GM10266 (cell line): ENCODE measurements at regions not wholly inside any gene's neighbourhood (a gene's known extent, or its start where the extent isn't known, plus 50 kb on each side); places are given as distances from the start of the nearest gene placed in this dataset.
A peak's percentile ranks its signal among the peaks of the same experiment; 100 is the strongest.

Experiments used
- DNase-seq: peaks from one replicate; pipeline ENCODE4 v3.0.0; 2012; ENCODE audit errors: extremely low spot score
- CTCF ChIP-seq: IDR thresholded peaks from 2 replicates; pipeline ENCODE4 v1.5.1; 2012; ENCODE audit warnings: mild to moderate bottlenecking, low read depth; ENCODE audit not compliant: control insufficient read depth, insufficient read depth; ENCODE audit errors: missing control alignments

- no peak for DNase-seq
- TF ChIP-seq CTCF = no peak
Observed at GRCh38 chr7:17233603-17234002, 64.8 kb upstream of the AHR start.

- no peak for DNase-seq
Observed at GRCh38 chr7:17234030-17234397, 64.4 kb upstream of the AHR start.

GRCh38 chr7:17234398-17235031 lies 63.9 kb upstream of the AHR start:
- TF ChIP-seq CTCF = no peak
- DNase-seq = peak; percentile 63

More at GRCh38 chr7:17234030-17234397, 64.4 kb upstream of the AHR start:
- no peak for TF ChIP-seq CTCF

GRCh38 chr7:17236171-17236570 lies 62.3 kb upstream of the AHR start:
- no peak for DNase-seq
- TF ChIP-seq CTCF = no peak

GRCh38 chr7:17236603-17237002 lies 61.8 kb upstream of the AHR start:
- DNase-seq = no peak
- no peak for TF ChIP-seq CTCF

- no peak for TF ChIP-seq CTCF
- no peak for DNase-seq
Observed at GRCh38 chr7:17239046-17239445, 59.4 kb upstream of the AHR start.

GRCh38 chr7:17239683-17240521 lies 58.5 kb upstream of the AHR start:
- no peak for TF ChIP-seq CTCF
- DNase-seq = no peak
